ENCODE measurements at regions not wholly inside any gene's neighbourhood (a gene's known extent, or its start where the extent isn't known, plus 50 kb on each side); places are given as distances from the start of the nearest gene placed in this dataset.
"Not testable (repeated sequence)": the region's sequence is repeated elsewhere in the genome, so short reads cannot be mapped to it uniquely, and the experiment has no call there.

- Histone ChIP-seq H3K27ac (ENCODE audit: low read depth, low read length) (no peak overlapping the region), H3K4me3 (ENCODE audit: low read depth, low read length) (no peak overlapping the region), H3K27me3 (ENCODE audit: control insufficient read depth, insufficient read depth, low read length) (no peaks in the 10 kb centered on the region), H3K9me3 (ENCODE audit: control insufficient read depth, insufficient read depth, low read length) (no peaks in the 10 kb centered on the region)
- POLR2A ChIA-PET, result no interaction called here
- no peak for DNase-seq (ENCODE audit: low read depth, low spot score)
- CTCF ChIA-PET, result no interaction called here
- no peak for TF ChIP-seq CTCF (IDR thresholded peaks at IDR 0.05; ENCODE audit: low read depth, low read length)
Measured at GRCh38 chr4:117014236-117014635, 71.1 kb downstream of the TRAM1L1 start.

DNA sequence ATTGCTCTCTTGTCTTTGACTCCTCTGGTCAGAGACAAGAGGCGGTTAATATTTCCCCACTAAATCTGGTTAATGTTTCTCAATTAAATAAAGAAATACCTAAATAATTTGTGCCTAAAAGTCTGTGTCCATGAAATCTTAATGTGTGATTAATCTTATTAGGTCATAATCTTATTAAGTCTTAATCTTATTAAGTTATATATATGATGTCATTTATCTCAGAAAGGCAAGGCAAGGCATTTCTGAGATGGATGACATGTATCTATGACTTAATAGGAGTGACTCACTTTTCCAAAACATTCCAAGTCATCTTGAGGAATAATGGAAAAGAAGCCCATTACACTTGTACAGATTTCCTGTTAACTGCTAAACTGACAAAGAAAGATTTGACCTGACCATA is 74.7 kb downstream of the TRAM1L1 start:
- POLR2A ChIA-PET, result no interaction called here
- H3K27me3 ChIP-seq (ENCODE audit: control insufficient read depth, insufficient read depth, low read length), result no peaks in the 10 kb centered on the region
- CTCF ChIA-PET, result no interaction called here
- H3K4me3 ChIP-seq (ENCODE audit: low read depth, low read length), result no peak overlapping the region
- TF ChIP-seq CTCF (IDR thresholded peaks at IDR 0.05; ENCODE audit: low read depth, low read length), result no peak
- no peaks in the 10 kb centered on the region for H3K9me3 ChIP-seq (ENCODE audit: control insufficient read depth, insufficient read depth, low read length)
- no peak for DNase-seq (ENCODE audit: low read depth, low spot score)
- H3K27ac ChIP-seq (ENCODE audit: low read depth, low read length), result no peak overlapping the region

- CTCF ChIA-PET, result no interaction called here
- TF ChIP-seq CTCF (IDR thresholded peaks at IDR 0.05; ENCODE audit: low read depth, low read length), result no peak
- POLR2A ChIA-PET, result no interaction called here
- DNase-seq (ENCODE audit: low read depth, low spot score), result no peak
- Histone ChIP-seq H3K9me3 (ENCODE audit: control insufficient read depth, insufficient read depth, low read length) (no peaks in the 10 kb centered on the region), H3K27ac (ENCODE audit: low read depth, low read length) (no peak overlapping the region), H3K27me3 (ENCODE audit: control insufficient read depth, insufficient read depth, low read length) (no peaks in the 10 kb centered on the region), H3K4me3 (ENCODE audit: low read depth, low read length) (no peak overlapping the region)
Measured at GRCh38 chr4:117001077-117001476, 84.3 kb downstream of the TRAM1L1 start.

DNA sequence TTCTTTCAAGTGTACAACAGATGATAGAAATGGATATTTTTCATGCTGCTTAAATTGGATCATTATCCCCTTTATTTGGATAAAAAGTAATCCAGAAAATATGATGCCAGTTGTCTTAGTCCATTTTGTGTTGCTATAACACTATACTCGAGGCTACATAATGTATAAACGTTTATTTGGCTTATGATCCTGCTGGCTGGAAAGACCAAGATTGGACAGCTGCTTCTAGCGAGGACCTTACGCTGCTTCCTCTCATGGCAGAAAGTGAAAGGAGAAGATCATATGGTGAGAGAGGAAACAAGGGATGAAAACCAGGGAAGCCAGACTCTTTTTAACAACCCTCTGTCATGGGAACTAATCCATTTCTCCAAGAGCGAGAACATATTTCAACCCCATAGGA is 102.7 kb downstream of the TRAM1L1 start:
- Histone ChIP-seq H3K4me3 (ENCODE audit: low read depth, low read length) (no peak overlapping the region), H3K9me3 (ENCODE audit: control insufficient read depth, insufficient read depth, low read length) (peaks cover 3% of the 10 kb centered on the region; the same call in 1 of the 2 replicates), H3K27me3 (ENCODE audit: control insufficient read depth, insufficient read depth, low read length) (no peaks in the 10 kb centered on the region), H3K27ac (ENCODE audit: low read depth, low read length) (no peak overlapping the region)
- TF ChIP-seq CTCF (IDR thresholded peaks at IDR 0.05; ENCODE audit: low read depth, low read length), result no peak
- no peak for DNase-seq (ENCODE audit: low read depth, low spot score)
- CTCF ChIA-PET, result no interaction called here
- POLR2A ChIA-PET, result no interaction called here

- DNase-seq (ENCODE audit: low read depth, low spot score); H3K27me3 ChIP-seq (ENCODE audit: control insufficient read depth, insufficient read depth, low read length); H3K27ac ChIP-seq (ENCODE audit: low read depth, low read length); CTCF ChIA-PET; POLR2A ChIA-PET; H3K9me3 ChIP-seq (ENCODE audit: control insufficient read depth, insufficient read depth, low read length); H3K4me3 ChIP-seq (ENCODE audit: low read depth, low read length): not testable (repeated sequence)
Measured at GRCh38 chr4:116980436-116980835, 104.9 kb downstream of the TRAM1L1 start.

- no peak overlapping the region for H3K27ac ChIP-seq (ENCODE audit: low read depth, low read length)
- no peak for DNase-seq (ENCODE audit: low read depth, low spot score)
- no peaks in the 10 kb centered on the region for H3K27me3 ChIP-seq (ENCODE audit: control insufficient read depth, insufficient read depth, low read length)
- H3K9me3 ChIP-seq (ENCODE audit: control insufficient read depth, insufficient read depth, low read length), result peaks cover 2% of the 10 kb centered on the region; the same call in 1 of the 2 replicates
- CTCF ChIA-PET, result no interaction called here
- POLR2A ChIA-PET, result no interaction called here
- TF ChIP-seq CTCF (IDR thresholded peaks at IDR 0.05; ENCODE audit: low read depth, low read length), result no peak
- no peak overlapping the region for H3K4me3 ChIP-seq (ENCODE audit: low read depth, low read length)
Measured at GRCh38 chr4:116959045-116959444, 126.3 kb downstream of the TRAM1L1 start.

Data from AG04450 (cell line).